ENCODE measurements at regions not wholly inside any gene's neighbourhood (a gene's known extent, or its start where the extent isn't known, plus 50 kb on each side); places are given as distances from the start of the nearest gene placed in this dataset.

GRCh38 chr6:23316931-23317330, 747.6 kb downstream of the HDGFL1 start:
- Histone ChIP-seq H3K27me3 (ENCODE audit: control insufficient read depth in 1 of 2, insufficient read depth in 2 of 2, low read length in 2 of 2) (no peaks in the 10 kb centered on the region), H3K9me3 (ENCODE audit: low read length) (no peaks in the 10 kb centered on the region), H3K36me3 (ENCODE audit: insufficient read depth, low read length) (no peaks in the 10 kb centered on the region), H3K4me1 (ENCODE audit: insufficient read depth, low read length) (no peaks in the 10 kb centered on the region), H3K9ac (ENCODE audit: low read length) (no peak overlapping the region), H3K4me3 (ENCODE audit: low read depth in 1 of 2, low read length in 2 of 2) (no peak overlapping the region), H3K27ac (ENCODE audit: low read depth, low read length) (no peak overlapping the region)

GRCh38 chr6:23319582-23319981, 750.2 kb downstream of the HDGFL1 start:
- H3K36me3 ChIP-seq (ENCODE audit: insufficient read depth, low read length): no peaks in the 10 kb centered on the region
- H3K4me1 ChIP-seq (ENCODE audit: insufficient read depth, low read length): no peaks in the 10 kb centered on the region
- no peak overlapping the region for H3K27ac ChIP-seq (ENCODE audit: low read depth, low read length)
- H3K9ac ChIP-seq (ENCODE audit: low read length): no peak overlapping the region
- H3K9me3 ChIP-seq (ENCODE audit: low read length): no peaks in the 10 kb centered on the region
- H3K4me3 ChIP-seq (ENCODE audit: low read depth in 1 of 2, low read length in 2 of 2): no peak overlapping the region
- no peaks in the 10 kb centered on the region for H3K27me3 ChIP-seq (ENCODE audit: control insufficient read depth in 1 of 2, insufficient read depth in 2 of 2, low read length in 2 of 2)

- Histone ChIP-seq H3K4me1 (ENCODE audit: insufficient read depth, low read length) (no peaks in the 10 kb centered on the region), H3K27me3 (ENCODE audit: control insufficient read depth in 1 of 2, insufficient read depth in 2 of 2, low read length in 2 of 2) (no peaks in the 10 kb centered on the region), H3K27ac (ENCODE audit: low read depth, low read length) (no peak overlapping the region), H3K9me3 (ENCODE audit: low read length) (no peaks in the 10 kb centered on the region), H3K4me3 (ENCODE audit: low read depth in 1 of 2, low read length in 2 of 2) (no peak overlapping the region), H3K36me3 (ENCODE audit: insufficient read depth, low read length) (no peaks in the 10 kb centered on the region), H3K9ac (ENCODE audit: low read length) (no peak overlapping the region)
Observed at GRCh38 chr6:23320471-23321015, 751.2 kb downstream of the HDGFL1 start.

GRCh38 chr6:23323897-23324296, 754.5 kb downstream of the HDGFL1 start:
- Histone ChIP-seq H3K9me3 (ENCODE audit: low read length) (no peaks in the 10 kb centered on the region), H3K27ac (ENCODE audit: low read depth, low read length) (no peak overlapping the region), H3K36me3 (ENCODE audit: insufficient read depth, low read length) (no peaks in the 10 kb centered on the region), H3K4me1 (ENCODE audit: insufficient read depth, low read length) (no peaks in the 10 kb centered on the region), H3K27me3 (ENCODE audit: control insufficient read depth in 1 of 2, insufficient read depth in 2 of 2, low read length in 2 of 2) (no peaks in the 10 kb centered on the region), H3K9ac (ENCODE audit: low read length) (no peak overlapping the region), H3K4me3 (ENCODE audit: low read depth in 1 of 2, low read length in 2 of 2) (no peak overlapping the region)

- Histone ChIP-seq H3K27me3 (ENCODE audit: control insufficient read depth in 1 of 2, insufficient read depth in 2 of 2, low read length in 2 of 2) (no peaks in the 10 kb centered on the region), H3K9me3 (ENCODE audit: low read length) (no peaks in the 10 kb centered on the region), H3K4me3 (ENCODE audit: low read depth in 1 of 2, low read length in 2 of 2) (no peak overlapping the region), H3K4me1 (ENCODE audit: insufficient read depth, low read length) (no peaks in the 10 kb centered on the region), H3K27ac (ENCODE audit: low read depth, low read length) (no peak overlapping the region), H3K36me3 (ENCODE audit: insufficient read depth, low read length) (no peaks in the 10 kb centered on the region), H3K9ac (ENCODE audit: low read length) (no peak overlapping the region)
Observed at GRCh38 chr6:23325065-23325464, 755.7 kb downstream of the HDGFL1 start.

GRCh38 chr6:23327621-23328020, 758.3 kb downstream of the HDGFL1 start:
- H3K27me3 ChIP-seq (ENCODE audit: control insufficient read depth in 1 of 2, insufficient read depth in 2 of 2, low read length in 2 of 2): no peaks in the 10 kb centered on the region
- no peak overlapping the region for H3K4me3 ChIP-seq (ENCODE audit: low read depth in 1 of 2, low read length in 2 of 2)
- no peaks in the 10 kb centered on the region for H3K4me1 ChIP-seq (ENCODE audit: insufficient read depth, low read length)
- H3K36me3 ChIP-seq (ENCODE audit: insufficient read depth, low read length): no peaks in the 10 kb centered on the region
- no peak overlapping the region for H3K27ac ChIP-seq (ENCODE audit: low read depth, low read length)
- no peaks in the 10 kb centered on the region for H3K9me3 ChIP-seq (ENCODE audit: low read length)
- no peak overlapping the region for H3K9ac ChIP-seq (ENCODE audit: low read length)

- Histone ChIP-seq H3K36me3 (ENCODE audit: insufficient read depth, low read length) (no peaks in the 10 kb centered on the region), H3K27me3 (ENCODE audit: control insufficient read depth in 1 of 2, insufficient read depth in 2 of 2, low read length in 2 of 2) (no peaks in the 10 kb centered on the region), H3K4me1 (ENCODE audit: insufficient read depth, low read length) (no peaks in the 10 kb centered on the region), H3K4me3 (ENCODE audit: low read depth in 1 of 2, low read length in 2 of 2) (no peak overlapping the region), H3K9me3 (ENCODE audit: low read length) (no peaks in the 10 kb centered on the region), H3K27ac (ENCODE audit: low read depth, low read length) (no peak overlapping the region), H3K9ac (ENCODE audit: low read length) (no peak overlapping the region)
Observed at GRCh38 chr6:23329086-23329485, 759.7 kb downstream of the HDGFL1 start.

DNA sequence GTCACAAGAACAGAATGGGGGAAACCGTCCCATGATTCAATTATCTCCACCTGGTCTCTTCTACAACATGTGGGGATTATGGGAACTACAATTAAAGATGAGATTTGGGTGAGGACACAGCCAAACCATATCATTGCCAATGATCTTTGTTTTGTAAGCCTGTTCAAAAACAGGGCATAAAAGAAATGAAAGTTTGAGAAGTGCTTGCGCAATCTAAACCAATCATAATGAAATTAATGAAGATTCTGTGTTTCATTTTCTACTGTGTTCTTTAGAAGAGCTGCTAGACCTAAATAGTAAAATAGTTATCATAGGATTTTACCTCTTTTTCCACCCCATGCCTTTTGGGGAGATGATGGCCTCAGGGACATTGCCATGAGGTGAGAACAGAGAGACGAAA, 761.3 kb downstream of the HDGFL1 start:
- no peak overlapping the region for H3K27ac ChIP-seq (ENCODE audit: low read depth, low read length)
- no peaks in the 10 kb centered on the region for H3K9me3 ChIP-seq (ENCODE audit: low read length)
- H3K4me3 ChIP-seq (ENCODE audit: low read depth in 1 of 2, low read length in 2 of 2): no peak overlapping the region
- no peaks in the 10 kb centered on the region for H3K27me3 ChIP-seq (ENCODE audit: control insufficient read depth in 1 of 2, insufficient read depth in 2 of 2, low read length in 2 of 2)
- H3K9ac ChIP-seq (ENCODE audit: low read length): no peak overlapping the region
- H3K36me3 ChIP-seq (ENCODE audit: insufficient read depth, low read length): no peaks in the 10 kb centered on the region
- no peaks in the 10 kb centered on the region for H3K4me1 ChIP-seq (ENCODE audit: insufficient read depth, low read length)

DNA sequence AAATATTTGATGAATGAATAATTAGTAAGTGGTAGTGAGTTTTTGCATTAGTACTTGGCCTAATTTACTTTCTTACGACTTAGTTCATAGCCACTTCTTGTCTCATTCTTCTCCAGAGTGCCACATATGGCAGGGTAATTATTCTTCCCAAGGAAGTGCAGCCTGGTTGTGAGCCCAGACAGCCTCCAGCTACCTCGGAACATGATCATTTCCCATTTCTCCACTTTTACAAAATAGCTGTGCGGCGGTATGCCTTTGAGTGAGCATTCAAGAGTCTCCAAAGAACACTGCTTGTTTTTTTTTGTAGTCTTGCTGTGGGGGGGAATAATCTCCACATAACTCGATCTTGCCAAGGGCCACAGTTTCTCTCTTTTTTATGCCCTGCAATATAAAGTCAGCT, 765.0 kb downstream of the HDGFL1 start:
- no peak overlapping the region for H3K9ac ChIP-seq (ENCODE audit: low read length)
- no peaks in the 10 kb centered on the region for H3K36me3 ChIP-seq (ENCODE audit: insufficient read depth, low read length)
- H3K4me3 ChIP-seq (ENCODE audit: low read depth in 1 of 2, low read length in 2 of 2): no peak overlapping the region
- H3K27ac ChIP-seq (ENCODE audit: low read depth, low read length): no peak overlapping the region
- H3K4me1 ChIP-seq (ENCODE audit: insufficient read depth, low read length): no peaks in the 10 kb centered on the region
- no peaks in the 10 kb centered on the region for H3K9me3 ChIP-seq (ENCODE audit: low read length)
- H3K27me3 ChIP-seq (ENCODE audit: control insufficient read depth in 1 of 2, insufficient read depth in 2 of 2, low read length in 2 of 2): no peaks in the 10 kb centered on the region

- Histone ChIP-seq H3K9ac (ENCODE audit: low read length) (no peak overlapping the region), H3K4me3 (ENCODE audit: low read depth in 1 of 2, low read length in 2 of 2) (no peak overlapping the region), H3K9me3 (ENCODE audit: low read length) (no peaks in the 10 kb centered on the region), H3K27me3 (ENCODE audit: control insufficient read depth in 1 of 2, insufficient read depth in 2 of 2, low read length in 2 of 2) (no peaks in the 10 kb centered on the region), H3K4me1 (ENCODE audit: insufficient read depth, low read length) (no peaks in the 10 kb centered on the region), H3K27ac (ENCODE audit: low read depth, low read length) (no peak overlapping the region), H3K36me3 (ENCODE audit: insufficient read depth, low read length) (no peaks in the 10 kb centered on the region)
Observed at GRCh38 chr6:23335894-23336293, 766.5 kb downstream of the HDGFL1 start.

- Histone ChIP-seq H3K9ac (ENCODE audit: low read length) (no peak overlapping the region), H3K27ac (ENCODE audit: low read depth, low read length) (no peak overlapping the region), H3K9me3 (ENCODE audit: low read length) (no peaks in the 10 kb centered on the region), H3K4me3 (ENCODE audit: low read depth in 1 of 2, low read length in 2 of 2) (no peak overlapping the region), H3K36me3 (ENCODE audit: insufficient read depth, low read length) (no peaks in the 10 kb centered on the region), H3K27me3 (ENCODE audit: control insufficient read depth in 1 of 2, insufficient read depth in 2 of 2, low read length in 2 of 2) (no peaks in the 10 kb centered on the region), H3K4me1 (ENCODE audit: insufficient read depth, low read length) (no peaks in the 10 kb centered on the region)
Observed at GRCh38 chr6:23339268-23339667, 769.9 kb downstream of the HDGFL1 start.

- H3K27ac ChIP-seq (ENCODE audit: low read depth, low read length): no peak overlapping the region
- H3K27me3 ChIP-seq (ENCODE audit: control insufficient read depth in 1 of 2, insufficient read depth in 2 of 2, low read length in 2 of 2): no peaks in the 10 kb centered on the region
- H3K4me3 ChIP-seq (ENCODE audit: low read depth in 1 of 2, low read length in 2 of 2): no peak overlapping the region
- H3K4me1 ChIP-seq (ENCODE audit: insufficient read depth, low read length): no peaks in the 10 kb centered on the region
- no peaks in the 10 kb centered on the region for H3K9me3 ChIP-seq (ENCODE audit: low read length)
- H3K9ac ChIP-seq (ENCODE audit: low read length): no peak overlapping the region
- no peaks in the 10 kb centered on the region for H3K36me3 ChIP-seq (ENCODE audit: insufficient read depth, low read length)
Observed at GRCh38 chr6:23340271-23340670, 770.9 kb downstream of the HDGFL1 start.

Data from muscle layer of colon (tissue), 2 donors.